CD4-positive, alpha-beta T cell (primary cell): ENCODE measurements at regions not wholly inside any gene's neighbourhood (a gene's known extent, or its start where the extent isn't known, plus 50 kb on each side); places are given as distances from the start of the nearest gene placed in this dataset.

ENCODE experiments used
- ATAC-seq: fragments of 200-7000 bp; cut with Tn5 transposase; one replicate; pipeline ENCODE4 v1.10.0; 2022; ENCODE audit warnings: mild to moderate bottlenecking; ENCODE audit not compliant: poor library complexity
- CTCF ChIA-PET: fragments of 350-600 bp; sonication (Branson Sonifier 250); formaldehyde crosslinking; loops from one replicate; lab custom pipeline; 2021; ENCODE audit warnings: antibody characterized with exemption, inconsistent platforms; lab: Charles Lee
- POLR2A ChIA-PET: fragments of 350-600 bp; sonication (Branson Sonifier 250); formaldehyde crosslinking; loops from one replicate; lab custom pipeline; 2021; ENCODE audit warnings: antibody characterized with exemption, inconsistent platforms; lab: Charles Lee
- DNase-seq, 14 experiments: peaks; one replicate each; pipeline ENCODE4 v3.0.0-alpha.2; 2013 to 2020; ENCODE audit warnings: mixed read lengths in 2 of 14
- H3K27ac ChIP-seq, 2 donors: one replicate each; pipeline versions ENCODE4 v1.5.1 to v1.7.0; 2013; ENCODE audit warnings: low read length in 2 of 2, low read depth in 1 of 2, mild to moderate bottlenecking in 1 of 2
- H3K27me3 ChIP-seq, 2 experiments: 1 replicate in 1 of 2; 2 replicates in 1 of 2; pipeline versions ENCODE4 v1.6.1 to v1.7.0; 2013; ENCODE audit warnings: low read length in 2 of 2, control low read depth in 1 of 2, mild to moderate bottlenecking in 1 of 2, moderate library complexity in 1 of 2; ENCODE audit not compliant: insufficient read depth in 2 of 2, control insufficient read depth in 1 of 2
- H3K36me3 ChIP-seq: one replicate; pipeline ENCODE4 v1.6.1; 2013; ENCODE audit warnings: low read length, control low read depth; ENCODE audit not compliant: insufficient read depth
- H3K4me1 ChIP-seq: one replicate; pipeline ENCODE4 v1.6.1; 2013; ENCODE audit warnings: low read length, control low read depth; ENCODE audit not compliant: insufficient read depth
- H3K4me3 ChIP-seq: one replicate; pipeline ENCODE4 v1.5.1; 2013; ENCODE audit warnings: mild to moderate bottlenecking, low read length, moderate library complexity
- H3K9me3 ChIP-seq, 2 experiments: 1 replicate in 1 of 2; 2 replicates in 1 of 2; pipeline versions ENCODE4 v1.6.1 to v1.7.0; 2013; ENCODE audit warnings: low read length in 2 of 2, mild to moderate bottlenecking in 2 of 2, control low read depth in 1 of 2, moderate library complexity in 1 of 2; ENCODE audit not compliant: control insufficient read depth in 1 of 2, insufficient read depth in 1 of 2
- H3K27ac Mint-ChIP-seq: one replicate; pipeline ENCODE4 v1.8.0; 2020; ENCODE audit warnings: mixed read lengths
- H3K27me3 Mint-ChIP-seq: one replicate; pipeline ENCODE4 v1.8.0; 2021; ENCODE audit warnings: mixed read lengths
- H3K36me3 Mint-ChIP-seq: one replicate; pipeline ENCODE4 v1.8.0; 2021; ENCODE audit warnings: low read depth, mixed read lengths
- H3K4me1 Mint-ChIP-seq: one replicate; pipeline ENCODE4 v1.8.0; 2021; ENCODE audit warnings: low read depth, mixed read lengths
- H3K4me3 Mint-ChIP-seq: one replicate; pipeline ENCODE4 v1.8.0; 2020; ENCODE audit warnings: mild to moderate bottlenecking, mixed read lengths
- H3K9me3 Mint-ChIP-seq: one replicate; pipeline ENCODE4 v1.8.0; 2020; ENCODE audit warnings: mixed read lengths
- intact Hi-C, 2 experiments: fragments of 100-400 bp; cut with DNase I in 1 of 2; cut with micrococcal nuclease in 1 of 2; formaldehyde crosslinking; loops; one replicate each; pipeline versions ENCODE4 v1.15.1 to v1.9.0; 2023 to 2025; cut with DNase I, micrococcal nuclease
- TF ChIP-seq, protein P1 (sequence below): fragments of 200-600 bp; IDR thresholded peaks from one replicate; pipeline ENCODE4 v1.8.0; 2022; ENCODE audit warnings: antibody characterized with exemption, mild to moderate bottlenecking

DNA sequence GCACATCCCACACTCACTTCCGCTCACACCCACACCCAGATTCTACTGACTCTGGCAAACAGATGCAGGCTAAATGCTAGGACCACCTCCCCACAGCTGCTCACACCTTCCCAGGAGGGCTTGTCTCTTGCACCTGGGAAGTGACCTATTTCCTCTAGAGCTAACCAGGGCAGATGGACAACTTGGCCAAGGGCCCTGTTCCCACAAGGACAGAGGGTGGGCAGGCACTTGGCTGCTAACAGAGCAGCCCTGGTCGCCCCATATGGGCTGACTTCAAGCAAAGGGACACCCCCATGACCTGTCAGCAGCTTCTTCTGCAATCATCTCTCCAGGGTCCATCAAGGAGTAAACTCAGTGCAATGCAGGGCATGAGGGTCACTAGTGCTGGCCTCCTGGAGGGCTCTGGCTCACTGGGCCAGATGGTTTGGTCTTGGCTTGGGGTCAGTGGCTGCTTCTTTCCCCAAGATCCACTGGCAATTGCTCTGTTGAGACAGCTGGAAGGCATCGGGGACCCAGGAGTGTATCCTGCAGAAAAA lies 641.5 kb downstream of the PLPP3 start:
- TF ChIP-seq, protein P1, sequence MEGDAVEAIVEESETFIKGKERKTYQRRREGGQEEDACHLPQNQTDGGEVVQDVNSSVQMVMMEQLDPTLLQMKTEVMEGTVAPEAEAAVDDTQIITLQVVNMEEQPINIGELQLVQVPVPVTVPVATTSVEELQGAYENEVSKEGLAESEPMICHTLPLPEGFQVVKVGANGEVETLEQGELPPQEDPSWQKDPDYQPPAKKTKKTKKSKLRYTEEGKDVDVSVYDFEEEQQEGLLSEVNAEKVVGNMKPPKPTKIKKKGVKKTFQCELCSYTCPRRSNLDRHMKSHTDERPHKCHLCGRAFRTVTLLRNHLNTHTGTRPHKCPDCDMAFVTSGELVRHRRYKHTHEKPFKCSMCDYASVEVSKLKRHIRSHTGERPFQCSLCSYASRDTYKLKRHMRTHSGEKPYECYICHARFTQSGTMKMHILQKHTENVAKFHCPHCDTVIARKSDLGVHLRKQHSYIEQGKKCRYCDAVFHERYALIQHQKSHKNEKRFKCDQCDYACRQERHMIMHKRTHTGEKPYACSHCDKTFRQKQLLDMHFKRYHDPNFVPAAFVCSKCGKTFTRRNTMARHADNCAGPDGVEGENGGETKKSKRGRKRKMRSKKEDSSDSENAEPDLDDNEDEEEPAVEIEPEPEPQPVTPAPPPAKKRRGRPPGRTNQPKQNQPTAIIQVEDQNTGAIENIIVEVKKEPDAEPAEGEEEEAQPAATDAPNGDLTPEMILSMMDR: no peak
- Histone ChIP-seq H3K27me3 (no peaks in the 10 kb centered on the region), H3K9me3 (peaks cover 0 to 9% of the 10 kb centered on the region in 2 experiments), H3K36me3 (no peaks in the 10 kb centered on the region), H3K4me1 (no peaks in the 10 kb centered on the region), H3K4me3 (no peak overlapping the region), H3K27ac (no peak overlapping the region)
- ChIA-PET POLR2A (no interaction called here), CTCF (no interaction called here)
- H3K4me1 Mint-ChIP-seq: no peaks in the 10 kb centered on the region
- H3K9me3 Mint-ChIP-seq: peaks cover 4% of the 10 kb centered on the region
- intact Hi-C loops: no loop called here
- ATAC-seq (no peak), DNase-seq (no peak)
- no peaks in the 10 kb centered on the region for H3K36me3 Mint-ChIP-seq
- no peak overlapping the region for H3K27ac Mint-ChIP-seq
- H3K4me3 Mint-ChIP-seq: no peak overlapping the region
- no peaks in the 10 kb centered on the region for H3K27me3 Mint-ChIP-seq

DNA sequence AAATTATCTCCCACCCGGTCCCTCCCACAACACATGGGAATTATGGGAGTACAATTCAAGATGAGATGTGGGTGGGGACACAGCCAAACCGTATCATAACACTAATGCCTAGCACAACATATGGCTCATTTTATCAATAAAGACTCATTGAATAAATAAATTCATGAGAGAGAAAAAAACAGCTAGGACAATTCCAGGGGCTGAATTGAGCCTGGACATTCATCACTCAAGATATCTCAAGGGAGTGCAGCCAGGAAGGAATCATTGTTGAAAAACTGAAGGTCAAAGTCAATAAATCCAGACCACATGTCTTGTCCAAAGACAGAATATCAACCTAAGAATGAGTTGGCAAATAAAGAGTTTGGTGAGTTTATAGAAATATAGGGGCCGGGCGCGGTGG lies 644.1 kb downstream of the PLPP3 start:
- POLR2A ChIA-PET: no interaction called here
- ATAC-seq: no peak
- no peak for DNase-seq
- H3K4me1 Mint-ChIP-seq: no peaks in the 10 kb centered on the region
- Histone ChIP-seq H3K27ac (no peak overlapping the region), H3K27me3 (no peaks in the 10 kb centered on the region), H3K9me3 (peaks cover 0 to 9% of the 10 kb centered on the region in 2 experiments), H3K36me3 (no peaks in the 10 kb centered on the region), H3K4me3 (no peak overlapping the region), H3K4me1 (no peaks in the 10 kb centered on the region)
- H3K4me3 Mint-ChIP-seq: no peak overlapping the region
- intact Hi-C loops: no loop called here
- H3K9me3 Mint-ChIP-seq: peaks cover 4% of the 10 kb centered on the region
- TF ChIP-seq, protein P1: no peak
- no peaks in the 10 kb centered on the region for H3K36me3 Mint-ChIP-seq
- H3K27ac Mint-ChIP-seq: no peak overlapping the region
- CTCF ChIA-PET: no interaction called here
- H3K27me3 Mint-ChIP-seq: no peaks in the 10 kb centered on the region

DNA sequence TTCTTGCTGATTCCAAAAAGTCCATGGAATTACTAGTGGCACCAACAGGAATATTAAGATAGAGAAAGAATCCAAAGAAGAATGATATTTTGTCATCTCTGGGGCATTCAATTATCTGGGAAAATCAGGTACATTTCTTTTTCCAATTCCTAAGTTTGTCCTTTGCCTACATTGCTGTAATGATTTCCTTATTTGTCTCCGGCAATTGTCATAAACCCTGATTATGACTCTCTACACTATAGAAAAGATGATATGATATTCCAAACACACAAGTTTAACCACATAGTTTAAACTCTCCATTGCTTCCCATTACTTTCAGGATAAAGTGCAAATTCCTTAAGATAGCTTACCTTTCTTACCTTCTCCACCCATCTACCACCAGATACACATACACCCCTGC lies 647.0 kb downstream of the PLPP3 start:
- Mint-ChIP-seq H3K27me3 (no peaks in the 10 kb centered on the region), H3K4me1 (no peaks in the 10 kb centered on the region), H3K27ac (no peak overlapping the region), H3K36me3 (no peaks in the 10 kb centered on the region), H3K9me3 (peaks cover 4% of the 10 kb centered on the region), H3K4me3 (no peak overlapping the region)
- DNase-seq (no peak), ATAC-seq (no peak)
- Histone ChIP-seq H3K4me1 (no peaks in the 10 kb centered on the region), H3K27me3 (no peaks in the 10 kb centered on the region), H3K9me3 (peaks cover 0 to 5% of the 10 kb centered on the region in 2 experiments), H3K36me3 (no peaks in the 10 kb centered on the region), H3K27ac (no peak overlapping the region), H3K4me3 (no peak overlapping the region)
- TF ChIP-seq, protein P1: no peak
- POLR2A ChIA-PET: no interaction called here
- intact Hi-C loops: no loop called here
- CTCF ChIA-PET: no interaction called here
